ENCODE measurements at regions not wholly inside any gene's neighbourhood (a gene's known extent, or its start where the extent isn't known, plus 50 kb on each side); places are given as distances from the start of the nearest gene placed in this dataset.

DNA sequence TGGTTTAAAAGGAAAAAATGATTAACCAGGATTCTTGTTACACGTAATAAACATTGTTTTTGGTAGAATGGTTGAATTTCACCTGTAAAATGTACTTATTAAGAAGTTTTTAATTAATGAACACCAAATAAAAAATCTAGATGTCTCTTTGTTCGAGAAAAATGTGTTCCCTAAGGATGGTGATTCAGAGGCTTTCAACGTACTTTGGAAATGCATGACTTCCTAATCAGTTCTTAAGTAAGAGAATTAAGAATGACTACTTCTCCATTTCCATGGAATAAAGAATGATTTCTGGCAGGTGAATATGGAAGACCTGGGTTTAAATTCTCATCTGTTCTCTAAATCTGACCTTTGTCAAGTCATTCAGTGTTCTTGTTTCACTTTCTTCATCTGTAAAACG lies 428.6 kb downstream of the KCNH5 start:
- TF ChIP-seq POLR2A (IDR thresholded peaks at IDR 0.05), result no peak
- TF ChIP-seq, protein P1, sequence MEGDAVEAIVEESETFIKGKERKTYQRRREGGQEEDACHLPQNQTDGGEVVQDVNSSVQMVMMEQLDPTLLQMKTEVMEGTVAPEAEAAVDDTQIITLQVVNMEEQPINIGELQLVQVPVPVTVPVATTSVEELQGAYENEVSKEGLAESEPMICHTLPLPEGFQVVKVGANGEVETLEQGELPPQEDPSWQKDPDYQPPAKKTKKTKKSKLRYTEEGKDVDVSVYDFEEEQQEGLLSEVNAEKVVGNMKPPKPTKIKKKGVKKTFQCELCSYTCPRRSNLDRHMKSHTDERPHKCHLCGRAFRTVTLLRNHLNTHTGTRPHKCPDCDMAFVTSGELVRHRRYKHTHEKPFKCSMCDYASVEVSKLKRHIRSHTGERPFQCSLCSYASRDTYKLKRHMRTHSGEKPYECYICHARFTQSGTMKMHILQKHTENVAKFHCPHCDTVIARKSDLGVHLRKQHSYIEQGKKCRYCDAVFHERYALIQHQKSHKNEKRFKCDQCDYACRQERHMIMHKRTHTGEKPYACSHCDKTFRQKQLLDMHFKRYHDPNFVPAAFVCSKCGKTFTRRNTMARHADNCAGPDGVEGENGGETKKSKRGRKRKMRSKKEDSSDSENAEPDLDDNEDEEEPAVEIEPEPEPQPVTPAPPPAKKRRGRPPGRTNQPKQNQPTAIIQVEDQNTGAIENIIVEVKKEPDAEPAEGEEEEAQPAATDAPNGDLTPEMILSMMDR (IDR thresholded peaks at IDR 0.05), result no peak
